Activated T-cell treated with anti-CD3 and anti-CD28 coated beads, Interleukin-2, amount 50 U/mL, for 72 hours (primary cell): ENCODE measurements at regions not wholly inside any gene's neighbourhood (a gene's known extent, or its start where the extent isn't known, plus 50 kb on each side); places are given as distances from the start of the nearest gene placed in this dataset.

Source experiments
- ATAC-seq, 2 donors: fragments of 150-1000 bp; cut with Tn5 transposase; replicated peaks in 1 of 2; 2 replicates each; pipeline ENCODE4 v1.10.0; 2021; ENCODE audit warnings: moderate library complexity in 2 of 2, mild to moderate bottlenecking in 1 of 2
- DNase-seq, 2 donors: peaks; one replicate each; pipeline ENCODE4 v3.0.0; 2021 to 2022; ENCODE audit warnings: mixed read lengths in 1 of 2
- H3K27ac Mint-ChIP-seq: one replicate; pipeline ENCODE4 v1.8.0; 2022; ENCODE audit warnings: mild to moderate bottlenecking, moderate library complexity, mixed read lengths
- H3K27me3 Mint-ChIP-seq: one replicate; pipeline ENCODE4 v1.8.0; 2022; ENCODE audit warnings: low read depth, mixed read lengths
- H3K36me3 Mint-ChIP-seq, 2 donors: one replicate each; pipeline ENCODE4 v1.8.0; 2022; ENCODE audit warnings: mixed read lengths in 2 of 2, mild to moderate bottlenecking in 1 of 2; ENCODE audit not compliant: insufficient read depth in 2 of 2
- H3K4me1 Mint-ChIP-seq: one replicate; pipeline ENCODE4 v1.8.0; 2022; ENCODE audit warnings: low read depth, mixed read lengths
- H3K4me3 Mint-ChIP-seq, 2 donors: one replicate each; pipeline ENCODE4 v1.8.0; 2022; ENCODE audit warnings: mild to moderate bottlenecking in 2 of 2, mixed read lengths in 2 of 2, moderate library complexity in 2 of 2
- H3K9me3 Mint-ChIP-seq, 2 donors: one replicate each; pipeline ENCODE4 v1.8.0; 2022; ENCODE audit warnings: mixed read lengths in 2 of 2

DNA sequence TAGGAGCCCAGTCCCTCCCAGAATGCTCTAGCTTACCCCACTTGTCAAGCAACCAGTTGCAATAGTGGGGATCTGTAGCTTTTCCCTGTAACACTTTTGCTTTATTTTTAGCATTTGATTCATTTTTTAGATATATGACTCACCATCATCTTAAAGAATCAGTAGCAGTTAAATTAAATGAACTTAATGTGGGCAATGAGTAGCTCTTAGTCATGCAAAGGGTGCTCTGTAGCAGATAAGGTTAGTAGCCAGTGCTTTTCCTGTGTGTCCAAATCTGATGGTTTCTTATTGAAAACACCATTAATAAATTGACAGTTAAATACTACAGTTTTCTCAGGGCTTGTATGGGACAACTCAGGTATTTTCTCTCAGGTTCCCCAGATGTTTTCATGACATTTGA is 311.8 kb downstream of the RERGL start:
- DNase-seq (no peak), ATAC-seq (no peak)
- H3K4me1 Mint-ChIP-seq: no peaks in the 10 kb centered on the region
- H3K27ac Mint-ChIP-seq: no peak overlapping the region
- H3K27me3 Mint-ChIP-seq: no peaks in the 10 kb centered on the region
- H3K4me3 Mint-ChIP-seq: no peak overlapping the region
- peaks cover 2 to 4% of the 10 kb centered on the region in 2 donors for H3K36me3 Mint-ChIP-seq
- peaks cover 13 to 17% of the 10 kb centered on the region in 2 donors for H3K9me3 Mint-ChIP-seq

DNA sequence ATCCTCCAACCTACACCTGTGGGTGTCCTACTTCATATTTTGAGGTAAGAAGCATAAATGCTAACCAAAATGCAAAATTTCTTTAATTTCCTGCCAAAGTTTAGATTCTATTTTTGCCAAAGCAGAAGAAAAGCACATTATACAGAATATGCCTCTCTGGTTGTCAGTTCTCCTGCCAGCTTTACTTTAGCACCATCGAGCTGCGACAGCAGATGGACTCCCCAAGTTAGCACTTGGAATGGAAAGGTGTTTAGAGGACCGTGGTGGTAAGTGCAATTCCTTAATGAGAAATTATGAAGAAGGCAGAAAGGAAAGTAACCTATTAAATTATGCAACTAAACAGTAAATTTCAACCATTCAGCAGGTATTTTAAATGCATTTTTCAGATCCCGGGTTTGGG is 326.6 kb downstream of the RERGL start:
- ATAC-seq (no peak), DNase-seq (no peak)
- Mint-ChIP-seq H3K9me3 (peaks cover 10 to 19% of the 10 kb centered on the region in 2 donors), H3K27me3 (no peaks in the 10 kb centered on the region), H3K27ac (no peak overlapping the region), H3K4me1 (no peaks in the 10 kb centered on the region), H3K4me3 (no peak overlapping the region), H3K36me3 (peaks cover 4 to 6% of the 10 kb centered on the region in 2 donors)

DNA sequence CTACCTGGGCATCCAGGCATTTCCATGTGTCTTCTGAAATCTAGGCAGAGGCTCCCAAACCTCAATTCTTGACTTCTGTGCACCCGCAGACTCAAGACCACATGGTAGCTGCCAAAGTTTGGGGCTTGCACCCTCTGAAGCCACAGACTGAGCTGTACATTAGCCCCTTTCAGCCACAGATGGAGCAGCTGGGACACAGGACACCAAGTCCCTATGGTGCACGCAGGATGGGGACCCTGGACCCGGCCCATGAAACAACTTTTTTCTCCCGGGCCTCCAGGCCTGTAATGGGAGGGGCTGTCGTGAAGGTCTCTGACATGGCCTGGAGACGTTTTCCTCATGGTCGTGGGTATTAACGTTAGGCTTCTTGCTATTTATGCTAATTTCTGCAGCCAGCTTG is 330.0 kb downstream of the RERGL start:
- no peaks in the 10 kb centered on the region for H3K27me3 Mint-ChIP-seq
- ATAC-seq (no peak), DNase-seq (no peak)
- H3K27ac Mint-ChIP-seq: no peak overlapping the region
- H3K9me3 Mint-ChIP-seq: peaks cover 17 to 29% of the 10 kb centered on the region in 2 donors
- no peak overlapping the region for H3K4me3 Mint-ChIP-seq
- H3K36me3 Mint-ChIP-seq: peaks cover 6 to 10% of the 10 kb centered on the region in 2 donors
- no peaks in the 10 kb centered on the region for H3K4me1 Mint-ChIP-seq
